ENCODE measurements at regions not wholly inside any gene's neighbourhood (a gene's known extent, or its start where the extent isn't known, plus 50 kb on each side); places are given as distances from the start of the nearest gene placed in this dataset.

DNA sequence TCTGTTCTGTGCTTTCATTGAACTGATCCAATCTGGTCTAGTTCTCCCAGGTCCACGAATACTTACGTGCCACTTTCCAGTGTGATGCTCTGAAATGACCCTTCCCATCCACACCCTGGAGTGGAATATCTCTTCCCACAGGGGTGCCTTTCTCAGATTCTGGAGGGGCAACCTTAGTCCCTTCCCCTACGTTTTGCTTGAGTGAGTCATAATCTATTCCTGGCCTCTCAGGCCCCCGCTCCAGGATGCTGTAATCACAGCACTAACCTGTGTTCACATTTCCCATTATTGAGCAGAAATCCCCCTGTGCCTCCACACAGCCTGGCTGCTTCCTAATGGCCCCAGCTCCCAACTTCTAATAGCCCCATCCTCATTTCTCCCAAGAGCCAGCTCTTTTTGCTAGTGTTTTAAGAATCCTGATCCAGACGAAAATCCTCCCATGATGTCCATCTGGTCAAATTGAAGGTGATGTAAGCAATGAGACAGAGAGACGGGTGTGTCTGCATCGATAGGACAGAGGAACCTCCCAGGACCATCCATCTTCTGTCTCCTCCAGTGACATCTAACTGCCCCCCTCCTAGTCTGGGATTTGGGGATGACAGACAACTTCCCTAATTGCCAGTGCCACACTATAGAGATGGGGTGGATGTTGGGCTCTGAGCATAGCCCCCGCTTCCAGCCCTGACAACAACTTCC lies 164.0 kb upstream of the MAF start:
- no peak for TF ChIP-seq POLR2AphosphoS5 (IDR thresholded peaks at IDR 0.05)
- TF ChIP-seq, protein P1, sequence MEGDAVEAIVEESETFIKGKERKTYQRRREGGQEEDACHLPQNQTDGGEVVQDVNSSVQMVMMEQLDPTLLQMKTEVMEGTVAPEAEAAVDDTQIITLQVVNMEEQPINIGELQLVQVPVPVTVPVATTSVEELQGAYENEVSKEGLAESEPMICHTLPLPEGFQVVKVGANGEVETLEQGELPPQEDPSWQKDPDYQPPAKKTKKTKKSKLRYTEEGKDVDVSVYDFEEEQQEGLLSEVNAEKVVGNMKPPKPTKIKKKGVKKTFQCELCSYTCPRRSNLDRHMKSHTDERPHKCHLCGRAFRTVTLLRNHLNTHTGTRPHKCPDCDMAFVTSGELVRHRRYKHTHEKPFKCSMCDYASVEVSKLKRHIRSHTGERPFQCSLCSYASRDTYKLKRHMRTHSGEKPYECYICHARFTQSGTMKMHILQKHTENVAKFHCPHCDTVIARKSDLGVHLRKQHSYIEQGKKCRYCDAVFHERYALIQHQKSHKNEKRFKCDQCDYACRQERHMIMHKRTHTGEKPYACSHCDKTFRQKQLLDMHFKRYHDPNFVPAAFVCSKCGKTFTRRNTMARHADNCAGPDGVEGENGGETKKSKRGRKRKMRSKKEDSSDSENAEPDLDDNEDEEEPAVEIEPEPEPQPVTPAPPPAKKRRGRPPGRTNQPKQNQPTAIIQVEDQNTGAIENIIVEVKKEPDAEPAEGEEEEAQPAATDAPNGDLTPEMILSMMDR (IDR thresholded peaks at IDR 0.05) = no peak
- TF ChIP-seq POLR2A (IDR thresholded peaks at IDR 0.05; ENCODE audit: low read depth) = no peak

All from esophagus muscularis mucosa (tissue), 3 donors.